Heart left ventricle (tissue), 16 donors: ENCODE measurements at regions not wholly inside any gene's neighbourhood (a gene's known extent, or its start where the extent isn't known, plus 50 kb on each side); places are given as distances from the start of the nearest gene placed in this dataset.

Experiments used
- ATAC-seq, 4 donors: fragments of 200-7000 bp; cut with Tn5 transposase; one replicate each; pipeline ENCODE4 v1.9.1; 2020 to 2022; ENCODE audit warnings: moderate library complexity in 4 of 4, mild to moderate bottlenecking in 3 of 4, moderate number of reproducible peaks in 1 of 4
- DNase-seq, 5 donors: peaks; one replicate each; pipeline ENCODE4 v3.0.0-alpha.2; 2020
- H3K27ac ChIP-seq, 12 donors: fragments of 200-600 bp; sonication (generic) in 4 of 12; one replicate each; pipeline versions ENCODE4 v1.5.0 to v1.8.0; 2016 to 2022; ENCODE audit warnings: mild to moderate bottlenecking in 2 of 12
- H3K27me3 ChIP-seq, 9 donors: fragments of 200-600 bp; sonication (generic) in 2 of 9; one replicate each; pipeline versions ENCODE4 v1.5.1 to v1.8.0; 2016 to 2022; ENCODE audit warnings: mild to moderate bottlenecking in 3 of 9
- H3K36me3 ChIP-seq, 9 donors: fragments of 200-600 bp; sonication (generic) in 2 of 9; one replicate each; pipeline versions ENCODE4 v1.5.0 to v1.8.0; 2018 to 2022; ENCODE audit warnings: mild to moderate bottlenecking in 2 of 9
- H3K4me1 ChIP-seq, 12 donors: fragments of 200-600 bp; sonication (generic) in 4 of 12; one replicate each; pipeline versions ENCODE4 v1.5.0 to v1.8.0; 2016 to 2022; ENCODE audit warnings: mild to moderate bottlenecking in 3 of 12
- H3K4me3 ChIP-seq, 12 donors: fragments of 200-600 bp; sonication (generic) in 4 of 12; one replicate each; pipeline versions ENCODE4 v1.5.0 to v1.8.0; 2017 to 2022; ENCODE audit warnings: mild to moderate bottlenecking in 9 of 12, moderate library complexity in 4 of 12
- H3K9me3 ChIP-seq, 12 donors: fragments of 200-600 bp; sonication (generic) in 4 of 12; one replicate each; pipeline versions ENCODE4 v1.5.0 to v1.8.0; 2016 to 2022; ENCODE audit warnings: mild to moderate bottlenecking in 1 of 12
- POLR2A ChIP-seq, 2 donors: fragments of 450-650 bp; IDR thresholded peaks; one replicate each; pipeline ENCODE4 v1.6.1; 2017; ENCODE audit warnings: antibody characterized with exemption in 2 of 2, mild to moderate bottlenecking in 2 of 2, moderate library complexity in 2 of 2
- WGBS, 4 donors: extraction: QIAGEN DNeasy Blood & Tissue Kit in 2 of 4; methylation state at CpG; one replicate each; pipeline versions ENCODE4 v1.1.5 to v1.1.7; 2013 to 2018; 5-methylcytosine and 5-hydroxymethylcytosine counted together
- intact Hi-C, 10 donors: fragments of 100-400 bp; cut with DNase I; formaldehyde crosslinking; loops; one replicate each; pipeline versions ENCODE4 v1.11.1 to v1.14.2; 2022
- TF ChIP-seq, protein P1 (sequence below), 12 donors: fragments of 200-600 bp; sonication (generic) in 4 of 12; IDR thresholded peaks; one replicate each; pipeline versions ENCODE4 v1.5.0 to v1.8.0; 2018 to 2022; ENCODE audit warnings: antibody characterized with exemption in 12 of 12, mild to moderate bottlenecking in 5 of 12
- donor health status: ischemic (EF 13 %, LVEDD 7.1; RV severe dilation, severe dysfunction).
- donor health status: healthy with polysubstance abuse.
- donor health status: DM: no; HTN: yes; CAD: no.
- donor health status: DM: no; HTN: no; CAD: no.
- donor health status: ischemic (EF 25% LVEDD 6.9; RV normal size, moderate dysfunction).
- donor health status: ischemic (EF 25% LVEDD 5.7; RV mildly dilated, moderate dysfunction).
- donor health status: healthy.
- donor health status: DM: yes; HTN: yes; CAD: no.
- donor health status: ischemic (EF 35%, LVEDD 5.7; RV mildly dilated, moderate dysfunction).
- donor health status: nonischemic (EF 11% LVEDD 7.7; RV severe dilation, severe dysfunction).
- donor health status: DM: yes; HTN: yes; CAD: no.
- donor health status: PGD.
- donor health status: ischemic (EF 29% LVEDD 5.4; RV normal size, mild dysfunction).
- donor health status: nonischemic (EF 23%, LVEDD 6.1; RV moderate dilation, normal function).

DNA sequence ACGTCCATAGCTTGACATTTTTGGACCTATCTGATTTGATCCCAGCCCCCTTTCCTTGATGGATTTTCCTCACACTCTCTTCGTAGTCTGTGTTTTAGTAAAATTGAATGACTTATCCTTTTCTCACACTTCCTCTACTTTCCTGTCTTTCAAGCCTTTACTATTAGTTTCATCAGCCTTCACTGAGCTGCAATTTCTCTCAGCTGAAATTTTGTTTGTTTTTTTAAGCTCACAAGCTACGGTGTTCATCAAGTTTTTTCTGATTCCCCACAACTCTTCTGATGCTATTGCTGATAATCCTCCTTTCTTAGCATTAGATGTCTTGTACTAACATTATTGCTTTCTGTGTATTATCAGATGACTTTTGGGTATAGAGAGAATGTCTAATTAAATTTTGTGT is 263.7 kb downstream of the TBX18 start:
- no peaks in the 10 kb centered on the region for H3K4me1 ChIP-seq
- H3K36me3 ChIP-seq: no peaks in the 10 kb centered on the region
- DNase-seq (no peak), ATAC-seq (no peak)
- TF ChIP-seq POLR2A (IDR thresholded peaks at IDR 0.05): no peak
- TF ChIP-seq, protein P1, sequence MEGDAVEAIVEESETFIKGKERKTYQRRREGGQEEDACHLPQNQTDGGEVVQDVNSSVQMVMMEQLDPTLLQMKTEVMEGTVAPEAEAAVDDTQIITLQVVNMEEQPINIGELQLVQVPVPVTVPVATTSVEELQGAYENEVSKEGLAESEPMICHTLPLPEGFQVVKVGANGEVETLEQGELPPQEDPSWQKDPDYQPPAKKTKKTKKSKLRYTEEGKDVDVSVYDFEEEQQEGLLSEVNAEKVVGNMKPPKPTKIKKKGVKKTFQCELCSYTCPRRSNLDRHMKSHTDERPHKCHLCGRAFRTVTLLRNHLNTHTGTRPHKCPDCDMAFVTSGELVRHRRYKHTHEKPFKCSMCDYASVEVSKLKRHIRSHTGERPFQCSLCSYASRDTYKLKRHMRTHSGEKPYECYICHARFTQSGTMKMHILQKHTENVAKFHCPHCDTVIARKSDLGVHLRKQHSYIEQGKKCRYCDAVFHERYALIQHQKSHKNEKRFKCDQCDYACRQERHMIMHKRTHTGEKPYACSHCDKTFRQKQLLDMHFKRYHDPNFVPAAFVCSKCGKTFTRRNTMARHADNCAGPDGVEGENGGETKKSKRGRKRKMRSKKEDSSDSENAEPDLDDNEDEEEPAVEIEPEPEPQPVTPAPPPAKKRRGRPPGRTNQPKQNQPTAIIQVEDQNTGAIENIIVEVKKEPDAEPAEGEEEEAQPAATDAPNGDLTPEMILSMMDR (IDR thresholded peaks at IDR 0.05): no peak
- H3K9me3 ChIP-seq: peaks cover 0 to 14% (median 0%) of the 10 kb centered on the region in 12 donors
- intact Hi-C loops: no loop called here
- no peaks in the 10 kb centered on the region for H3K27me3 ChIP-seq
- H3K27ac ChIP-seq: no peak overlapping the region
- H3K4me3 ChIP-seq: no peak overlapping the region
- 62 to 67% (median 64%) methylated on average over 3 of the region's 3 CpGs for WGBS, 4 donors

GRCh38 chr6:84498905-84499304 is 265.5 kb downstream of the TBX18 start:
- Histone ChIP-seq H3K9me3 (peaks cover 0 to 14% (median 0%) of the 10 kb centered on the region in 12 donors), H3K4me1 (no peaks in the 10 kb centered on the region), H3K4me3 (no peak overlapping the region), H3K27ac (no peak overlapping the region), H3K36me3 (no peaks in the 10 kb centered on the region), H3K27me3 (no peaks in the 10 kb centered on the region)
- TF ChIP-seq, protein P1 (IDR thresholded peaks at IDR 0.05): no peak
- TF ChIP-seq POLR2A (IDR thresholded peaks at IDR 0.05): no peak
- no peak for DNase-seq
- 42 to 68% (median 56%) methylated on average over 2 of the region's 2 CpGs for WGBS, 4 donors
- no peak for ATAC-seq
- intact Hi-C loops: no loop called here

- intact Hi-C loops: no loop called here
- no peaks in the 10 kb centered on the region for H3K4me1 ChIP-seq
- no peak overlapping the region for H3K4me3 ChIP-seq
- H3K36me3 ChIP-seq: no peaks in the 10 kb centered on the region
- no peak for TF ChIP-seq POLR2A (IDR thresholded peaks at IDR 0.05)
- TF ChIP-seq, protein P1 (IDR thresholded peaks at IDR 0.05): no peak
- 48 to 66% (median 53%) methylated on average over 13 of the region's 13 CpGs for WGBS, 4 donors
- H3K27ac ChIP-seq: no peak overlapping the region
- DNase-seq: no peak
- no peak for ATAC-seq
- peaks cover 0 to 7% (median 0%) of the 10 kb centered on the region in 12 donors for H3K9me3 ChIP-seq
- no peaks in the 10 kb centered on the region for H3K27me3 ChIP-seq
Observed at GRCh38 chr6:84492241-84493165, 265.1 kb upstream of the CEP162 start.

DNA sequence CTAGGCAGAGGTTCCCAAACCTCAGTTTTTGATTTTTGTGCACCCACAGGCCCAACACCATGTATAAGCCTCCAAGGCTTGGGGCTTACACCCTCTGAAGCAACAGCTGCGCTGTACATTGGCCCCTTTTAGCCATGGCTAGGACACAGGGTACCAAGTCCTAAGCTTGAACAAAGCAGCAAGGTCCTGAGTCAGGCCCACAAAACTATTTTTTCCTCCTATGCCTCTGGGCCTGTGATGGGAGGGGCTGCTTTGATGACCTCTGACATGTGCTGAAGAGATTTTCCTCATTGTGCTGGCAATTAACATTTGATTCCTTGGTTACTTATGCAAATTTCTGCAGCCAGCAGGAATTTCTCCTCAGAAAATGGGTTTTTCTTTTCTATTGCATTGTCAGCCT is 262.2 kb upstream of the CEP162 start:
- whole genome bisulfite sequencing, 4 donors: 84 to 92% (median 86%) methylated on average over 1 of the region's 1 CpG; no CpG with 5 or more reads in 1 of the 4 donors
- no peak for TF ChIP-seq POLR2A (IDR thresholded peaks at IDR 0.05)
- TF ChIP-seq, protein P1 (IDR thresholded peaks at IDR 0.05): no peak
- DNase-seq: no peak
- H3K9me3 ChIP-seq: peaks cover 0 to 7% (median 0%) of the 10 kb centered on the region in 12 donors
- ATAC-seq: no peak
- H3K27me3 ChIP-seq: no peaks in the 10 kb centered on the region
- no peak overlapping the region for H3K4me3 ChIP-seq
- H3K36me3 ChIP-seq: no peaks in the 10 kb centered on the region
- H3K4me1 ChIP-seq: no peaks in the 10 kb centered on the region
- H3K27ac ChIP-seq: no peak overlapping the region
- intact Hi-C loops: no loop called here
